Peyer's patch (tissue), 4 donors: ENCODE measurements at regions not wholly inside any gene's neighbourhood (a gene's known extent, or its start where the extent isn't known, plus 50 kb on each side); places are given as distances from the start of the nearest gene placed in this dataset.

ENCODE experiments used
- POLR2A ChIP-seq, 2 donors: fragments of 450-650 bp; IDR thresholded peaks; one replicate each; pipeline ENCODE4 v1.5.1; 2017; ENCODE audit warnings: antibody characterized with exemption in 2 of 2, mild to moderate bottlenecking in 2 of 2, moderate library complexity in 2 of 2
- TF ChIP-seq, protein P1 (sequence below), 6 experiments: fragments of 450-650 bp in 4 of 6; fragments of 200-600 bp in 2 of 6; sonication (generic) in 1 of 6; IDR thresholded peaks; one replicate each; pipeline ENCODE4 v1.5.1; 2017 to 2019; ENCODE audit warnings: antibody characterized with exemption in 6 of 6, mild to moderate bottlenecking in 3 of 6, moderate library complexity in 1 of 6

DNA sequence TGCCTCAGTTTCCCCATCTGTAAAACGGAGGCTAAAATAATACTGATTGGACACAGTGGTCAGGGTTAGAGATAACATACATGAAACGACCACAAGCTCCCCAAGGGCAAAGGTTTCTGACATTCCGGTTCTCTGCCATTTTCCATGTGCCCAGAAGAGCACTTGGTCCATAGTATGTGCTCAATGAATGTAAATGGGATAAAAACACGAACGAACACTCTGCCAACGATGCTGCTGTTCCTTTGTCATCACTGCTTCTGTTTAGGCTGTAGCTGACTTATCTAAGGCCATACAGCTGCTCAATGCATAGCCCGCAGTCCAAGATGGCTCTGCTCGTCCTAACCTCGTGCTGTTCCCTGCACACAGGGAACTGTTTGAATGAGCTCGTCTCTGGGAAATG, 102.0 kb downstream of the RMI2 start:
- no peak for TF ChIP-seq POLR2A (IDR thresholded peaks at IDR 0.05)
- TF ChIP-seq, protein P1, sequence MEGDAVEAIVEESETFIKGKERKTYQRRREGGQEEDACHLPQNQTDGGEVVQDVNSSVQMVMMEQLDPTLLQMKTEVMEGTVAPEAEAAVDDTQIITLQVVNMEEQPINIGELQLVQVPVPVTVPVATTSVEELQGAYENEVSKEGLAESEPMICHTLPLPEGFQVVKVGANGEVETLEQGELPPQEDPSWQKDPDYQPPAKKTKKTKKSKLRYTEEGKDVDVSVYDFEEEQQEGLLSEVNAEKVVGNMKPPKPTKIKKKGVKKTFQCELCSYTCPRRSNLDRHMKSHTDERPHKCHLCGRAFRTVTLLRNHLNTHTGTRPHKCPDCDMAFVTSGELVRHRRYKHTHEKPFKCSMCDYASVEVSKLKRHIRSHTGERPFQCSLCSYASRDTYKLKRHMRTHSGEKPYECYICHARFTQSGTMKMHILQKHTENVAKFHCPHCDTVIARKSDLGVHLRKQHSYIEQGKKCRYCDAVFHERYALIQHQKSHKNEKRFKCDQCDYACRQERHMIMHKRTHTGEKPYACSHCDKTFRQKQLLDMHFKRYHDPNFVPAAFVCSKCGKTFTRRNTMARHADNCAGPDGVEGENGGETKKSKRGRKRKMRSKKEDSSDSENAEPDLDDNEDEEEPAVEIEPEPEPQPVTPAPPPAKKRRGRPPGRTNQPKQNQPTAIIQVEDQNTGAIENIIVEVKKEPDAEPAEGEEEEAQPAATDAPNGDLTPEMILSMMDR (IDR thresholded peaks at IDR 0.05): no peak
